Esophagus muscularis mucosa (tissue), 4 donors: ENCODE measurements at regions not wholly inside any gene's neighbourhood (a gene's known extent, or its start where the extent isn't known, plus 50 kb on each side); places are given as distances from the start of the nearest gene placed in this dataset.

Source experiments
- DNase-seq: peaks from one replicate; pipeline ENCODE4 v3.0.0-alpha.2; 2017; ENCODE audit errors: extremely low spot score
- H3K27ac ChIP-seq, 4 donors: fragments of 200-600 bp; sonication (generic); replicated peaks in 1 of 4; 1 replicate in 3 of 4; 2 replicates in 1 of 4; pipeline ENCODE4 v1.5.1; 2016 to 2019; ENCODE audit warnings: mild to moderate bottlenecking in 1 of 4
- H3K27me3 ChIP-seq, 4 donors: fragments of 200-600 bp; sonication (generic); one replicate each; pipeline versions ENCODE4 v1.5.1 to v1.6.0; 2016 to 2019
- H3K36me3 ChIP-seq, 4 donors: fragments of 200-600 bp; sonication (generic); one replicate each; pipeline ENCODE4 v1.5.1; 2016 to 2019
- H3K4me1 ChIP-seq, 4 donors: fragments of 200-600 bp; sonication (generic); one replicate each; pipeline ENCODE4 v1.5.1; 2016 to 2019
- H3K4me3 ChIP-seq, 4 donors: fragments of 200-600 bp; sonication (generic); 1 replicate in 2 of 4; 2 replicates in 2 of 4; pipeline ENCODE4 v1.5.1; 2016 to 2019; ENCODE audit warnings: mild to moderate bottlenecking in 4 of 4, moderate library complexity in 1 of 4
- H3K9me3 ChIP-seq, 4 donors: fragments of 200-600 bp; sonication (generic); 1 replicate in 3 of 4; 2 replicates in 1 of 4; pipeline ENCODE4 v1.5.1; 2016 to 2019
- CTCF ChIP-seq, 3 experiments: fragments of 200-600 bp in 2 of 3; fragments of 450-650 bp in 1 of 3; sonication (generic) in 2 of 3; IDR thresholded peaks; one replicate each; pipeline ENCODE4 v1.5.1; 2017 to 2019; ENCODE audit warnings: antibody characterized with exemption in 3 of 3, mild to moderate bottlenecking in 2 of 3, moderate library complexity in 1 of 3
- EP300 ChIP-seq: sonication (generic); formaldehyde crosslinking; IDR thresholded peaks from one replicate; pipeline ENCODE4 v1.6.1; 2017; ENCODE audit warnings: antibody characterized with exemption
- POLR2A ChIP-seq: fragments of 450-650 bp; IDR thresholded peaks from one replicate; pipeline ENCODE4 v1.6.1; 2017; ENCODE audit warnings: antibody characterized with exemption, moderate library complexity, mild to moderate bottlenecking, low read depth
- POLR2AphosphoS5 ChIP-seq, 2 donors: sonication (generic); formaldehyde crosslinking; IDR thresholded peaks; one replicate each; pipeline ENCODE4 v1.6.1; 2017; ENCODE audit warnings: antibody characterized with exemption in 2 of 2
- WGBS: methylation state at CpG from one replicate; pipeline ENCODE4 v1.1.5; 2018; 5-methylcytosine and 5-hydroxymethylcytosine counted together
- intact Hi-C: fragments of 100-400 bp; cut with DNase I; formaldehyde crosslinking; loops from one replicate; pipeline ENCODE4 v1.15.1; 2023

- no peak for TF ChIP-seq POLR2AphosphoS5 (IDR thresholded peaks at IDR 0.05)
- Histone ChIP-seq H3K4me3 (no peak overlapping the region), H3K36me3 (no peaks in the 10 kb centered on the region), H3K4me1 (peaks cover 57 to 64% (median 60%) of the 10 kb centered on the region in 4 donors), H3K27me3 (no peaks in the 10 kb centered on the region), H3K9me3 (no peaks in the 10 kb centered on the region), H3K27ac (peak overlapping the region in 1 of 4 donors; percentile 12)
- peak; percentile 66 for DNase-seq
- 95% methylated on average over 5 of the region's 5 CpGs for WGBS
- intact Hi-C loops = no loop called here
Measured at GRCh38 chr9:89878003-89878411, 273.2 kb downstream of the GADD45G start.

GRCh38 chr9:89878687-89879086 is 273.9 kb downstream of the GADD45G start:
- H3K27me3 ChIP-seq = no peaks in the 10 kb centered on the region
- H3K9me3 ChIP-seq = no peaks in the 10 kb centered on the region
- intact Hi-C loops = no loop called here
- peak; percentile 91 for DNase-seq
- WGBS = 80% methylated on average over 6 of the region's 6 CpGs
- no peaks in the 10 kb centered on the region for H3K36me3 ChIP-seq
- H3K4me1 ChIP-seq = peaks cover 50 to 58% (median 55%) of the 10 kb centered on the region in 4 donors
- TF ChIP-seq EP300 = peak; percentile 40
- peak; percentile 54 to 72 for TF ChIP-seq POLR2AphosphoS5 (IDR thresholded peaks at IDR 0.05)
- TF ChIP-seq POLR2A = no peak
- TF ChIP-seq CTCF (IDR thresholded peaks at IDR 0.05) = no peak
- no peak overlapping the region for H3K4me3 ChIP-seq
- H3K27ac ChIP-seq = peak overlapping the region in 1 of 4 donors; percentile 12

- intact Hi-C loops = no loop called here
- Histone ChIP-seq H3K27ac (peak overlapping the region in 2 of 4 donors; percentile 12 to 20), H3K9me3 (no peaks in the 10 kb centered on the region), H3K4me1 (peaks cover 44 to 56% (median 50%) of the 10 kb centered on the region in 4 donors), H3K27me3 (no peaks in the 10 kb centered on the region), H3K4me3 (no peak overlapping the region), H3K36me3 (no peaks in the 10 kb centered on the region)
- WGBS = 75% methylated on average over 6 of the region's 6 CpGs
- peak; percentile 88 for DNase-seq
- no peak for TF ChIP-seq EP300
- no peak for TF ChIP-seq CTCF (IDR thresholded peaks at IDR 0.05)
- TF ChIP-seq POLR2A = no peak
- TF ChIP-seq POLR2AphosphoS5 (IDR thresholded peaks at IDR 0.05) = no peak
Measured at GRCh38 chr9:89879276-89879675, 274.5 kb downstream of the GADD45G start.

GRCh38 chr9:89879701-89880100 is 274.9 kb downstream of the GADD45G start:
- peak; percentile 93 for DNase-seq
- TF ChIP-seq POLR2A (no peak), CTCF (IDR thresholded peaks at IDR 0.05) (no peak), POLR2AphosphoS5 (IDR thresholded peaks at IDR 0.05) (peak in 1 of 2 donors; percentile 35)
- no peaks in the 10 kb centered on the region for H3K9me3 ChIP-seq
- H3K36me3 ChIP-seq = no peaks in the 10 kb centered on the region
- H3K4me3 ChIP-seq = no peak overlapping the region
- no peaks in the 10 kb centered on the region for H3K27me3 ChIP-seq
- 81% methylated on average over 5 of the region's 8 CpGs for WGBS
- peaks cover 40 to 52% (median 46%) of the 10 kb centered on the region in 4 donors for H3K4me1 ChIP-seq
- intact Hi-C loops = loop anchor here (10.0 kb wide), 2 partner anchors 225 to 275 kb away; partner anchors contain the start of gene GADD45G
- H3K27ac ChIP-seq = peak overlapping the region in 1 of 4 donors; percentile 20

GRCh38 chr9:89880161-89880560 is 275.3 kb downstream of the GADD45G start:
- TF ChIP-seq CTCF (IDR thresholded peaks at IDR 0.05) = no peak
- no peak for TF ChIP-seq EP300
- no peak for TF ChIP-seq POLR2AphosphoS5 (IDR thresholded peaks at IDR 0.05)
- no peak for TF ChIP-seq POLR2A
- WGBS = 100% methylated on average over 3 of the region's 11 CpGs
- H3K4me3 ChIP-seq = no peak overlapping the region
- no peak overlapping the region for H3K27ac ChIP-seq
- no peaks in the 10 kb centered on the region for H3K9me3 ChIP-seq
- intact Hi-C loops = loop anchor here (10.0 kb wide), 2 partner anchors 225 to 275 kb away; partner anchors contain the start of gene GADD45G
- no peaks in the 10 kb centered on the region for H3K27me3 ChIP-seq
- H3K36me3 ChIP-seq = no peaks in the 10 kb centered on the region
- H3K4me1 ChIP-seq = peaks cover 35 to 48% (median 41%) of the 10 kb centered on the region in 4 donors
- DNase-seq = peak; percentile 87
